Neural cell (in vitro differentiated cells): ENCODE measurements at regions not wholly inside any gene's neighbourhood (a gene's known extent, or its start where the extent isn't known, plus 50 kb on each side); places are given as distances from the start of the nearest gene placed in this dataset.

Experiments used
- H2AFZ ChIP-seq: fragments of 200-600, 300-800 bp; sonication (generic), shearing (Covaris generic); 2 replicates; pipeline ENCODE4 v1.6.0; 2014; ENCODE audit warnings: low read depth, mild to moderate bottlenecking, antibody characterized with exemption, low read length, moderate library complexity
- H3F3A ChIP-seq: fragments of 200-600 bp; shearing (Covaris generic); 2 replicates; pipeline ENCODE4 v1.6.1; 2016; ENCODE audit warnings: mild to moderate bottlenecking, moderate library complexity, mixed read lengths, antibody characterized with exemption, low read length; ENCODE audit not compliant: insufficient read depth, poor library complexity, severe bottlenecking
- H3K27ac ChIP-seq: fragments of 200-600, 300-800 bp; sonication (generic), shearing (Covaris generic); 2 replicates; pipeline ENCODE4 v1.5.1; 2014; ENCODE audit warnings: mild to moderate bottlenecking, low read length, moderate library complexity
- H3K27me3 ChIP-seq: fragments of 300-800, 200-600 bp; sonication (generic), shearing (Covaris generic); 2 replicates; pipeline ENCODE4 v1.6.0; 2014; ENCODE audit warnings: mild to moderate bottlenecking, low read depth, low read length, moderate library complexity; ENCODE audit not compliant: insufficient read depth
- H3K36me3 ChIP-seq: fragments of 300-800, 200-600 bp; sonication (generic), shearing (Covaris generic); 2 replicates; pipeline ENCODE4 v1.5.1; 2014; ENCODE audit warnings: mild to moderate bottlenecking, antibody characterized with exemption, low read length, moderate library complexity; ENCODE audit not compliant: insufficient read depth
- H3K4me2 ChIP-seq: fragments of 300-800, 200-600 bp; sonication (generic), shearing (Covaris generic); 2 replicates; pipeline ENCODE4 v1.6.0; 2014; ENCODE audit warnings: mild to moderate bottlenecking, low read length
- H3K4me3 ChIP-seq: fragments of 300-800, 200-600 bp; sonication (generic), shearing (Covaris generic); 2 replicates; pipeline ENCODE4 v1.5.1; 2014; ENCODE audit warnings: mild to moderate bottlenecking, low read length, moderate library complexity
- H3K79me2 ChIP-seq: fragments of 200-600 bp; shearing (Covaris generic); replicated peaks from 2 replicates; pipeline ENCODE4 v1.6.0; 2014; ENCODE audit warnings: mild to moderate bottlenecking, low read length, moderate library complexity; ENCODE audit not compliant: insufficient read depth
- H3K9ac ChIP-seq: fragments of 300-800, 200-600 bp; sonication (generic), shearing (Covaris generic); 2 replicates; pipeline ENCODE4 v1.6.1; 2016; ENCODE audit warnings: mild to moderate bottlenecking, low read length, mixed read lengths
- H3K9me2 ChIP-seq: fragments of 200-600 bp; shearing (Covaris generic); 2 replicates; pipeline ENCODE4 v1.6.1; 2016; ENCODE audit warnings: mild to moderate bottlenecking, low read length, mixed read lengths; ENCODE audit not compliant: insufficient read depth
- H3K9me3 ChIP-seq: fragments of 200-600, 300-800 bp; sonication (generic), shearing (Covaris generic); 2 replicates; pipeline ENCODE4 v1.6.1; 2016; ENCODE audit warnings: mild to moderate bottlenecking, mixed run types, low read length, moderate library complexity, mixed read lengths
- H4K20me1 ChIP-seq: fragments of 200-600 bp; shearing (Covaris generic); 2 replicates; pipeline ENCODE4 v1.6.1; 2016; ENCODE audit warnings: mild to moderate bottlenecking, mixed run types; ENCODE audit not compliant: insufficient read depth
- CTCF ChIP-seq: fragments of 450-650 bp; IDR thresholded peaks from 2 replicates; pipeline ENCODE4 v1.5.1; 2014; ENCODE audit warnings: antibody characterized with exemption, mild to moderate bottlenecking, moderate library complexity; ENCODE audit not compliant: poor library complexity, severe bottlenecking
- EP300 ChIP-seq: fragments of 450-650 bp; conservative IDR thresholded peaks from 2 replicates; pipeline ENCODE4 v1.6.1; 2014; ENCODE audit warnings: antibody characterized with exemption, mild to moderate bottlenecking, moderate library complexity; ENCODE audit not compliant: poor library complexity, severe bottlenecking
- EZH2 ChIP-seq: fragments of 200-600, 300-800 bp; shearing (Covaris generic), sonication (generic); IDR thresholded peaks from 2 replicates; pipeline ENCODE4 v1.6.1; 2014; ENCODE audit warnings: antibody characterized with exemption, low read length, borderline replicate concordance, mild to moderate bottlenecking; ENCODE audit not compliant: insufficient read depth, poor library complexity, severe bottlenecking
- MXI1 ChIP-seq: fragments of 450-650 bp; conservative IDR thresholded peaks from 2 replicates; pipeline ENCODE4 v1.6.1; 2014; ENCODE audit warnings: antibody characterized with exemption, mild to moderate bottlenecking; ENCODE audit not compliant: poor library complexity, severe bottlenecking
- POLR2AphosphoS5 ChIP-seq: IDR thresholded peaks from 2 replicates; pipeline ENCODE4 v1.6.1; 2012
- RAD21 ChIP-seq: fragments of 450-650 bp; conservative IDR thresholded peaks from 2 replicates; pipeline ENCODE4 v1.6.1; 2014; ENCODE audit warnings: antibody characterized with exemption, mild to moderate bottlenecking, moderate library complexity
- SMC3 ChIP-seq: fragments of 450-650 bp; conservative IDR thresholded peaks from 2 replicates; pipeline ENCODE4 v1.6.1; 2014; ENCODE audit warnings: antibody characterized with exemption, mild to moderate bottlenecking, moderate library complexity; ENCODE audit not compliant: poor library complexity
- TAF1 ChIP-seq: IDR thresholded peaks from 2 replicates; pipeline ENCODE4 v1.6.1; 2012; ENCODE audit warnings: low read depth
- TF ChIP-seq, protein P1 (sequence below): IDR thresholded peaks from 2 replicates; pipeline ENCODE4 v1.6.1; 2012; ENCODE audit warnings: borderline replicate concordance

DNA sequence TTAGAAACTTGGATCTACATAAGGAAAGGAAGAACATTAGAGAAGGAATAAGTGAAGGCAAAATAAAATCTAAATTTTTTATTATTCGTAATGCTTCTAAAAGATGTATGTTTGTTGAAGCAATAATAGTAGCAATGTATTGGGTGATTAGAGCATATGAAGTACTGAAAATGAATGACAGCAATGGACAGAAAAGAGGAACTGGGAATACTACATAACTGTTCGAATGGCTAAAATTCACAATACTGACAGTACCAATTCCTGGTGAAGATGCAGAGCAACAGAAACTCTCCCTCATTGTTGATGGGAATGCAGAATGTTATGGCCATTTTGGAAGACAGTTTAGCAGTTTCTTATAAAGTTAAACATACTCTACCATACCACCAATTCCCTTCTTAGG, 177.3 kb upstream of the SPEF2 start:
- no peaks in the 10 kb centered on the region for H4K20me1 ChIP-seq
- no peaks in the 10 kb centered on the region for H3F3A ChIP-seq
- TF ChIP-seq EP300 (no peak), EZH2 (no peak), RAD21 (no peak), MXI1 (no peak), SMC3 (no peak), CTCF (no peak), TAF1 (no peak), POLR2AphosphoS5 (no peak)
- TF ChIP-seq, protein P1, sequence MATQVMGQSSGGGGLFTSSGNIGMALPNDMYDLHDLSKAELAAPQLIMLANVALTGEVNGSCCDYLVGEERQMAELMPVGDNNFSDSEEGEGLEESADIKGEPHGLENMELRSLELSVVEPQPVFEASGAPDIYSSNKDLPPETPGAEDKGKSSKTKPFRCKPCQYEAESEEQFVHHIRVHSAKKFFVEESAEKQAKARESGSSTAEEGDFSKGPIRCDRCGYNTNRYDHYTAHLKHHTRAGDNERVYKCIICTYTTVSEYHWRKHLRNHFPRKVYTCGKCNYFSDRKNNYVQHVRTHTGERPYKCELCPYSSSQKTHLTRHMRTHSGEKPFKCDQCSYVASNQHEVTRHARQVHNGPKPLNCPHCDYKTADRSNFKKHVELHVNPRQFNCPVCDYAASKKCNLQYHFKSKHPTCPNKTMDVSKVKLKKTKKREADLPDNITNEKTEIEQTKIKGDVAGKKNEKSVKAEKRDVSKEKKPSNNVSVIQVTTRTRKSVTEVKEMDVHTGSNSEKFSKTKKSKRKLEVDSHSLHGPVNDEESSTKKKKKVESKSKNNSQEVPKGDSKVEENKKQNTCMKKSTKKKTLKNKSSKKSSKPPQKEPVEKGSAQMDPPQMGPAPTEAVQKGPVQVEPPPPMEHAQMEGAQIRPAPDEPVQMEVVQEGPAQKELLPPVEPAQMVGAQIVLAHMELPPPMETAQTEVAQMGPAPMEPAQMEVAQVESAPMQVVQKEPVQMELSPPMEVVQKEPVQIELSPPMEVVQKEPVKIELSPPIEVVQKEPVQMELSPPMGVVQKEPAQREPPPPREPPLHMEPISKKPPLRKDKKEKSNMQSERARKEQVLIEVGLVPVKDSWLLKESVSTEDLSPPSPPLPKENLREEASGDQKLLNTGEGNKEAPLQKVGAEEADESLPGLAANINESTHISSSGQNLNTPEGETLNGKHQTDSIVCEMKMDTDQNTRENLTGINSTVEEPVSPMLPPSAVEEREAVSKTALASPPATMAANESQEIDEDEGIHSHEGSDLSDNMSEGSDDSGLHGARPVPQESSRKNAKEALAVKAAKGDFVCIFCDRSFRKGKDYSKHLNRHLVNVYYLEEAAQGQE = no peak
- no peaks in the 10 kb centered on the region for H3K9me2 ChIP-seq
- H2AFZ ChIP-seq = no peak overlapping the region
- H3K36me3 ChIP-seq = no peaks in the 10 kb centered on the region
- H3K79me2 ChIP-seq = no peaks in the 10 kb centered on the region
- H3K27me3 ChIP-seq = no peaks in the 10 kb centered on the region
- H3K4me2 ChIP-seq = no peak overlapping the region
- H3K9ac ChIP-seq = no peak overlapping the region
- H3K9me3 ChIP-seq = no peaks in the 10 kb centered on the region
- no peak overlapping the region for H3K4me3 ChIP-seq
- H3K27ac ChIP-seq = no peak overlapping the region

DNA sequence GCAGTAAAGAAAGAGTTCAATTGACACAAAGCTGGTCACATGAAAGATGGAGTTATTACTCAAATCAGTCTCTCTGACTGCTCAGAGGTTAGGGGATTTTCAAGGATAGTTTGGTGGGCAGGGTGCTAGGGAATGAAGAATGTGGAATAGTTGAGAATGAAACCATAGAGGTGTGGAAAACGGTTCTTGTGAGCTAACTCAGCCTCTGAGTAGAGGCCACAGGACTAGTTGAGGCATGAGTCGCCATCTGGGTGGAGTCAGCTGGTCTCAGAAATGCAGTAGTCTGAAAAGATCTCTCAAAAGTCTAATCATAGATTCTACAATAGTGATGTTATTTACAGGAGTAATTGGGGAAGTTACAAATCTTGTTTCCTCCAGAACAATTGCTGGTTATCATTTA, 178.9 kb upstream of the SPEF2 start:
- no peak overlapping the region for H2AFZ ChIP-seq
- H3K4me2 ChIP-seq = no peak overlapping the region
- H4K20me1 ChIP-seq = no peaks in the 10 kb centered on the region

More for the DNA sequence above, 178.9 kb upstream of the SPEF2 start:
- no peaks in the 10 kb centered on the region for H3K36me3 ChIP-seq
- no peaks in the 10 kb centered on the region for H3K9me2 ChIP-seq
- H3K4me3 ChIP-seq = no peak overlapping the region
- TF ChIP-seq EP300 = no peak
- TF ChIP-seq, protein P1 = no peak
- TF ChIP-seq MXI1 = no peak
- TF ChIP-seq CTCF = no peak
- no peak for TF ChIP-seq EZH2
- TF ChIP-seq SMC3 = no peak
- no peak for TF ChIP-seq TAF1
- TF ChIP-seq POLR2AphosphoS5 = no peak
- no peak for TF ChIP-seq RAD21
- H3K27me3 ChIP-seq = no peaks in the 10 kb centered on the region
- no peaks in the 10 kb centered on the region for H3K79me2 ChIP-seq
- no peak overlapping the region for H3K27ac ChIP-seq
- no peak overlapping the region for H3K9ac ChIP-seq
- H3K9me3 ChIP-seq = no peaks in the 10 kb centered on the region
- no peaks in the 10 kb centered on the region for H3F3A ChIP-seq
